GM12864 (cell line): ENCODE measurements at regions not wholly inside any gene's neighbourhood (a gene's known extent, or its start where the extent isn't known, plus 50 kb on each side); places are given as distances from the start of the nearest gene placed in this dataset.
"Not testable (repeated sequence)": the region's sequence is repeated elsewhere in the genome, so short reads cannot be mapped to it uniquely, and the experiment has no call there.

ENCODE experiments used
- DNase-seq: peaks from one replicate; pipeline ENCODE4 v3.0.0-alpha.2; 2011; ENCODE audit warnings: low read depth
- H3K4me3 ChIP-seq: 2 replicates; pipeline ENCODE4 v1.5.1; 2011; ENCODE audit warnings: mild to moderate bottlenecking, low read depth, low read length, control low read depth
- CTCF ChIP-seq: IDR thresholded peaks from 2 replicates; pipeline ENCODE4 v1.5.1; 2011; ENCODE audit warnings: low read depth, mild to moderate bottlenecking, moderate library complexity, low read length, control low read depth, inconsistent platforms; ENCODE audit errors: missing control alignments

GRCh38 chr11:130979386-130979972, 63.2 kb upstream of the SNX19 start:
- no peak for DNase-seq
- TF ChIP-seq CTCF = peak; percentile 39
- H3K4me3 ChIP-seq = no peak overlapping the region

- no peak for TF ChIP-seq CTCF
- no peak for DNase-seq
- H3K4me3 ChIP-seq = no peak overlapping the region
These were observed 64.0 kb upstream of the SNX19 start for GRCh38 chr11:130980071-130980862.

- not testable (repeated sequence) for H3K4me3 ChIP-seq, DNase-seq
These were observed 68.0 kb upstream of the SNX19 start for GRCh38 chr11:130984241-130984640.

- DNase-seq = no peak
- TF ChIP-seq CTCF = no peak
- no peak overlapping the region for H3K4me3 ChIP-seq
These were observed 76.5 kb upstream of the SNX19 start for GRCh38 chr11:130992788-130993187.

- no peak for TF ChIP-seq CTCF
- no peak for DNase-seq
- H3K4me3 ChIP-seq = no peak overlapping the region
These were observed 77.8 kb upstream of the SNX19 start for GRCh38 chr11:130994043-130994442.

- TF ChIP-seq CTCF = no peak
- no peak overlapping the region for H3K4me3 ChIP-seq
- no peak for DNase-seq
These were observed 79.0 kb upstream of the SNX19 start for GRCh38 chr11:130995266-130995665.

- TF ChIP-seq CTCF = no peak
- DNase-seq = no peak
These were observed 81.0 kb upstream of the SNX19 start for GRCh38 chr11:130997278-130997677.

More at GRCh38 chr11:130997278-130997677, 81.0 kb upstream of the SNX19 start:
- H3K4me3 ChIP-seq = no peak overlapping the region
